OCI-LY7 (cell line): ENCODE measurements at regions not wholly inside any gene's neighbourhood (a gene's known extent, or its start where the extent isn't known, plus 50 kb on each side); places are given as distances from the start of the nearest gene placed in this dataset.

Experiments
- BruUV-seq: library from RNA; stranded (reverse); fragments of 400-500 nt; replicated peaks from 2 replicates; lab custom pipeline; 2021; lab: Mats Ljungman, UMichigan
- CTCF ChIA-PET: fragments of 300-600 bp; sonication (Branson Sonifier 250); formaldehyde crosslinking; loops from one replicate; lab custom pipeline; 2022; ENCODE audit warnings: antibody characterized with exemption; ENCODE audit not compliant: unreplicated experiment; lab: Charles Lee
- POLR2A ChIA-PET: fragments of 300-600 bp; sonication (Branson Sonifier 250); formaldehyde crosslinking; loops from one replicate; lab custom pipeline; 2022; ENCODE audit warnings: antibody characterized with exemption; lab: Charles Lee
- DNase-seq: peaks from one replicate; pipeline ENCODE4 v3.0.0-alpha.2; 2015; ENCODE audit warnings: low spot score
- H2AFZ ChIP-seq: fragments of 200-600 bp; sonication (generic), shearing (Covaris generic); 2 replicates; pipeline ENCODE4 v1.6.1; 2014; ENCODE audit warnings: mild to moderate bottlenecking, antibody characterized with exemption, low read length, moderate library complexity
- H3K27ac ChIP-seq: fragments of 200-600 bp; sonication (generic); 2 replicates; pipeline ENCODE4 v1.5.1; 2014; ENCODE audit warnings: mixed run types, low read depth, mild to moderate bottlenecking, moderate library complexity, low read length, inconsistent platforms; ENCODE audit not compliant: poor library complexity, severe bottlenecking
- H3K36me3 ChIP-seq: fragments of 200-600 bp; sonication (generic); 2 replicates; pipeline ENCODE4 v1.6.1; 2014; ENCODE audit warnings: mild to moderate bottlenecking, antibody characterized with exemption, low read length, moderate library complexity, mixed read lengths; ENCODE audit not compliant: insufficient read depth
- H3K4me1 ChIP-seq: fragments of 200-600 bp; sonication (generic); 2 replicates; pipeline ENCODE4 v1.5.1; 2014; ENCODE audit warnings: mild to moderate bottlenecking, low read length; ENCODE audit not compliant: insufficient read depth, poor library complexity, severe bottlenecking
- H3K4me2 ChIP-seq: fragments of 200-600 bp; sonication (generic); 2 replicates; pipeline ENCODE4 v1.6.1; 2014; ENCODE audit warnings: mild to moderate bottlenecking, low read length
- H3K4me3 ChIP-seq: fragments of 200-600 bp; sonication (generic); 2 replicates; pipeline ENCODE4 v1.5.1; 2014; ENCODE audit warnings: mild to moderate bottlenecking, low read depth, low read length; ENCODE audit not compliant: poor library complexity, severe bottlenecking
- H3K79me2 ChIP-seq: fragments of 200-600 bp; sonication (generic); 2 replicates; pipeline ENCODE4 v1.6.1; 2016; ENCODE audit warnings: low read depth, mild to moderate bottlenecking, low read length, moderate library complexity, mixed read lengths; ENCODE audit not compliant: insufficient read depth
- H3K9me2 ChIP-seq: fragments of 200-600 bp; sonication (generic); 2 replicates; pipeline ENCODE4 v1.6.1; 2016; ENCODE audit warnings: mild to moderate bottlenecking, low read length, mixed read lengths; ENCODE audit not compliant: insufficient read depth
- H3K9me3 ChIP-seq: fragments of 200-600 bp; sonication (generic); 2 replicates; pipeline ENCODE4 v1.6.1; 2014; ENCODE audit warnings: mild to moderate bottlenecking, mixed run types, low read length, mixed read lengths
- H4K20me1 ChIP-seq: fragments of 200-600 bp; sonication (generic); 2 replicates; pipeline ENCODE4 v1.6.1; 2014; ENCODE audit warnings: mild to moderate bottlenecking, antibody characterized with exemption, low read length, moderate library complexity, mixed read lengths; ENCODE audit not compliant: insufficient read depth
- CTCF ChIP-seq: fragments of 200-600 bp; sonication (generic); conservative IDR thresholded peaks from 2 replicates; pipeline ENCODE4 v1.5.1; 2014; ENCODE audit warnings: mild to moderate bottlenecking, antibody characterized with exemption, low read length, moderate library complexity, mixed read lengths
- EZH2phosphoT487 ChIP-seq: fragments of 200-600 bp; sonication (generic); IDR thresholded peaks from 2 replicates; pipeline ENCODE4 v1.6.1; 2018; ENCODE audit warnings: low read depth, borderline replicate concordance, mild to moderate bottlenecking, mixed run types, antibody characterized with exemption, low read length, moderate library complexity, mixed read lengths
- intact Hi-C: fragments of 100-400 bp; cut with micrococcal nuclease; formaldehyde crosslinking; loops from one replicate; pipeline ENCODE4 v1.10.0; 2022; ENCODE audit not compliant: unreplicated experiment

DNA sequence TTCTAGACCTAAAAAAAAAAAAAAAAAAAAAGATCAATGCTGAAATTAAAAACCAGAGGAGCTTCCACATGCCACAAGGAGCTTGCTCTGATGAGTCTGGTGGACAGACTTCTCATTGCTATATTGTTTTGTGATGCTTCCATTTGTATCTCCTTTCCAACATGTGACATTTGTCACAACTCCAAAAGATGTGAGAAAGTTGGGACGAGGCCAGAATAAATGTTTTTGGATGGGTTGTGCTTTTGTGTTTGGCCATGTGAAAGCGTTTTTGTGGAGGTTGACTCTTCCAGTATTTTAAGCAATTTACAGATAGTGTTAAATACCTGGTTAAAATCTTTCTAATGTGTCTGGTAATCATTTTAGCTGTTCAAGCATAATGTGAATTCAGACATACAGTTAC lies 280.1 kb downstream of the SKAP2 start:
- Histone ChIP-seq H3K4me2 (no peak overlapping the region), H3K4me1 (peaks cover 12% of the 10 kb centered on the region), H3K79me2 (no peaks in the 10 kb centered on the region), H3K4me3 (no peak overlapping the region), H3K27ac (no peak overlapping the region), H2AFZ (no peak overlapping the region), H4K20me1 (no peaks in the 10 kb centered on the region), H3K9me2 (no peaks in the 10 kb centered on the region), H3K9me3 (no peaks in the 10 kb centered on the region), H3K36me3 (no peaks in the 10 kb centered on the region)
- intact Hi-C loops = no loop called here
- ChIA-PET POLR2A (no interaction called here), CTCF (no interaction called here)
- no peak for DNase-seq
- BruUV-seq = no TSS peak
- TF ChIP-seq CTCF (no peak), EZH2phosphoT487 (no peak)

GRCh38 chr7:26584987-26585665 lies 279.3 kb downstream of the SKAP2 start:
- no peak overlapping the region for H3K4me3 ChIP-seq
- no peak for TF ChIP-seq EZH2phosphoT487
- no peak for TF ChIP-seq CTCF
- no peaks in the 10 kb centered on the region for H3K36me3 ChIP-seq
- H3K4me1 ChIP-seq = peaks cover 12% of the 10 kb centered on the region
- H3K4me2 ChIP-seq = no peak overlapping the region
- intact Hi-C loops = no loop called here
- no peak overlapping the region for H3K27ac ChIP-seq
- no peaks in the 10 kb centered on the region for H3K9me3 ChIP-seq
- no peak overlapping the region for H2AFZ ChIP-seq
- BruUV-seq = no TSS peak
- H4K20me1 ChIP-seq = no peaks in the 10 kb centered on the region
- ChIA-PET CTCF (no interaction called here), POLR2A (no interaction called here)
- DNase-seq = no peak
- H3K79me2 ChIP-seq = no peaks in the 10 kb centered on the region
- H3K9me2 ChIP-seq = no peaks in the 10 kb centered on the region

- no peaks in the 10 kb centered on the region for H3K79me2 ChIP-seq
Observed at GRCh38 chr7:26587536-26587935, 276.9 kb downstream of the SKAP2 start.

More at GRCh38 chr7:26587536-26587935, 276.9 kb downstream of the SKAP2 start:
- Histone ChIP-seq H3K27ac (no peak overlapping the region), H3K4me2 (peak overlapping the region; percentile 40), H4K20me1 (no peaks in the 10 kb centered on the region), H3K4me3 (no peak overlapping the region), H3K9me3 (no peaks in the 10 kb centered on the region), H3K9me2 (no peaks in the 10 kb centered on the region), H2AFZ (no peak overlapping the region), H3K36me3 (no peaks in the 10 kb centered on the region), H3K4me1 (peaks cover 12% of the 10 kb centered on the region)
- no TSS peak for BruUV-seq
- no peak for TF ChIP-seq EZH2phosphoT487
- TF ChIP-seq CTCF = no peak
- peak; percentile 14 for DNase-seq
- ChIA-PET POLR2A (interaction anchor here (0.6 to 2.0 kb wide), 2 partner anchors 15 to 150 kb away, joined by 4 to 5 read pairs; no protein-coding TSS in a partner anchor), CTCF (no interaction called here)
- intact Hi-C loops = no loop called here
